IPS-15b (cell line): ENCODE measurements at regions not wholly inside any gene's neighbourhood (a gene's known extent, or its start where the extent isn't known, plus 50 kb on each side); places are given as distances from the start of the nearest gene placed in this dataset.

Source experiments
- H3K27me3 ChIP-seq: one replicate; pipeline ENCODE4 v1.6.1; 2013; ENCODE audit warnings: low read length; ENCODE audit not compliant: control insufficient read depth, insufficient read depth
- H3K36me3 ChIP-seq: one replicate; pipeline ENCODE4 v1.6.1; 2013; ENCODE audit warnings: low read length; ENCODE audit not compliant: control insufficient read depth, insufficient read depth
- H3K4me1 ChIP-seq: one replicate; pipeline ENCODE4 v1.6.1; 2013; ENCODE audit warnings: mild to moderate bottlenecking, low read length; ENCODE audit not compliant: control insufficient read depth, insufficient read depth
- H3K4me3 ChIP-seq: one replicate; pipeline ENCODE4 v1.5.1; 2013; ENCODE audit warnings: low read depth, low read length
- H3K9ac ChIP-seq: one replicate; pipeline ENCODE4 v1.6.1; 2013; ENCODE audit warnings: low read depth, mild to moderate bottlenecking, low read length
- H3K9me3 ChIP-seq: one replicate; pipeline ENCODE4 v1.6.1; 2013; ENCODE audit warnings: mild to moderate bottlenecking, low read length; ENCODE audit not compliant: control insufficient read depth, insufficient read depth

GRCh38 chr12:93073324-93073723 lies 144.2 kb upstream of the EEA1 start:
- Histone ChIP-seq H3K9ac (no peak overlapping the region), H3K36me3 (no peaks in the 10 kb centered on the region), H3K27me3 (peaks cover 17% of the 10 kb centered on the region), H3K4me3 (no peak overlapping the region), H3K4me1 (peaks cover 10% of the 10 kb centered on the region), H3K9me3 (no peaks in the 10 kb centered on the region)

- Histone ChIP-seq H3K9ac (no peak overlapping the region), H3K36me3 (no peaks in the 10 kb centered on the region)
Measured at GRCh38 chr12:93078059-93078458, 149.0 kb upstream of the EEA1 start.

DNA sequence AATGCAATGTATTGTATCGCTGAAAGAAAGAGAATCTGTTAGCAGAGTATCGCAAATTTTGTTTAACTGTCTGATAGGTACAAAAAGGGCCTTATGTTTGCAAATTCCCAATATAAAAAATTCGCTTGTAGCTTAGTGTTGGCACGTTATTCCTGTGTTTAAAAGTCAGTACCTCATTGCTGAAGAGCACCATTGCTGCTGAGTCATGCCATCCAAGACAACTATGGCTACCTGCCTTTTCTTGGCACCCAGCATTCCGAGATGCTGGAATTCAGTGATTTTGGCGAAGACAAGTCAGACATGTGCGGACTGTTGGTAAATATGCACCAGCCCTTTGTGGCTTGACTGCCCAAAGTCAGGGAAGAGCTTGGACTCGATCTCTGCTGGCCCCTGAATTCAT lies 149.5 kb upstream of the EEA1 start:
- no peak overlapping the region for H3K4me3 ChIP-seq
- no peaks in the 10 kb centered on the region for H3K36me3 ChIP-seq
- no peaks in the 10 kb centered on the region for H3K9me3 ChIP-seq
- H3K4me1 ChIP-seq, result peaks cover 31% of the 10 kb centered on the region
- no peak overlapping the region for H3K9ac ChIP-seq
- H3K27me3 ChIP-seq, result peaks cover 5% of the 10 kb centered on the region

More at GRCh38 chr12:93078059-93078458, 149.0 kb upstream of the EEA1 start:
- H3K4me1 ChIP-seq, result peaks cover 31% of the 10 kb centered on the region
- H3K4me3 ChIP-seq, result no peak overlapping the region
- peaks cover 5% of the 10 kb centered on the region for H3K27me3 ChIP-seq
- H3K9me3 ChIP-seq, result no peaks in the 10 kb centered on the region

DNA sequence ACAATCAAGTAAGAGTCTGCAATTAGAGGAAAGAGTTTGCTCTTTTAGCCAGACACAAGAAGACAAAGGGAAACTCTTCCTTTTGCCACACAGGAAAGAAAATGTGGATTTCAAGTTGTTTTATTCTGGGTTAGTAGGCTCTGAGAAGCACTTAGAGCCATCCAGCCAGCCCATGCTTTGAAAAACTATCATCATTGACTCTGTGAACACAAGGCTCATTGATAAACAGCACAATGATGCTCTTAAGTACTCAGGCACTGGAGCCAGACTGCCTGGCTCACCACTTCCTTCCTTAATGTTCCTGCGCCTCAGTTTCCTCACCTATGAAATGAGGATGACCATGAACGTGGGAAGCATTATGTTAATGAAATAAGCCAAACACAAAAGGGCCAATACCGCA lies 150.2 kb upstream of the EEA1 start:
- Histone ChIP-seq H3K9ac (no peak overlapping the region), H3K9me3 (no peaks in the 10 kb centered on the region), H3K27me3 (peaks cover 5% of the 10 kb centered on the region), H3K4me3 (no peak overlapping the region), H3K4me1 (peaks cover 28% of the 10 kb centered on the region), H3K36me3 (no peaks in the 10 kb centered on the region)

DNA sequence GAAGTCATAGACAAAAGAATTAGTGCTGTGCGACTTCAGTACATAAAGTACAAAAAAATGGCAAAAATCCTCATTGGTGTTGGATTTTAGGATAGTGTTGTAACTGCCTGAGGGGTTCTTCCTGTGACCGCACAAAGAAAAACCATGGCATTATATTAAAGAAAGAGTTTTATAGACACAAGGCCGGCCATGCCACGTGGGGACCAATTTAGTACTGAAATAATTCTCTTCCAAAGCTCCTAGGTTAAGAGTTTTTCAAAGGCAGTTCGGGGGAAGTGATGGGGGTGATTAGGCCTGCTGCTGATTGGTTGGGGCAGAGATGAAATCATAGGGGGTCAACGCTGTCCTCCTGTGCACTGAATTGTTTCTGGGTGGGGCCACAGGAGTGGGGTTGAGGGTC lies 150.9 kb upstream of the EEA1 start:
- no peak overlapping the region for H3K4me3 ChIP-seq
- no peaks in the 10 kb centered on the region for H3K36me3 ChIP-seq
- H3K27me3 ChIP-seq, result peaks cover 5% of the 10 kb centered on the region
- peaks cover 27% of the 10 kb centered on the region for H3K4me1 ChIP-seq
- no peaks in the 10 kb centered on the region for H3K9me3 ChIP-seq
- no peak overlapping the region for H3K9ac ChIP-seq

DNA sequence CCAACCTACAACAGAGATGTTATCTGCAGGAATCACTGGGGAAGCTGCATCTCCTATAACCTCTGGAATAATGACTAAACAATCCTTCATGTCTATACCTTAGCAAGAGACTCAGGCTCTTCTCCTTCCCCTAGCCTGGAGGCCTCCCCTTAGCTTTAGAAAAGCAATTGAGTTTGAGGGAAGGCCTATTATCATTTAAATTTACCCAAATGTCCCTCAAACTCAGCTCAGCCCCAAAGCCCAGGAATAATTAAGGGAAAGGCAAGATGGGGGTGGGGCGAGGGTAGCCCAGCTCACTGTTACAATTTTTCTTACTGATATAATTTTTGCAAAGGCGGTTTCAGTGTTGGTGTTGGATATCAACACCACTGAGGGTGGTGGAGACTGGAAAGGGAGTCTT lies 151.4 kb upstream of the EEA1 start:
- H3K9ac ChIP-seq, result no peak overlapping the region

GRCh38 chr12:93080994-93081809 lies 152.1 kb upstream of the EEA1 start:
- Histone ChIP-seq H3K9ac (no peak overlapping the region), H3K27me3 (no peaks in the 10 kb centered on the region), H3K4me3 (peak overlapping the region; percentile 26), H3K4me1 (peaks cover 21% of the 10 kb centered on the region), H3K9me3 (no peaks in the 10 kb centered on the region), H3K36me3 (no peaks in the 10 kb centered on the region)

More for the DNA sequence above, 151.4 kb upstream of the EEA1 start:
- H3K36me3 ChIP-seq, result no peaks in the 10 kb centered on the region
- H3K9me3 ChIP-seq, result no peaks in the 10 kb centered on the region
- peaks cover 24% of the 10 kb centered on the region for H3K4me1 ChIP-seq
- peaks cover 3% of the 10 kb centered on the region for H3K27me3 ChIP-seq
- H3K4me3 ChIP-seq, result peak overlapping the region; percentile 26

DNA sequence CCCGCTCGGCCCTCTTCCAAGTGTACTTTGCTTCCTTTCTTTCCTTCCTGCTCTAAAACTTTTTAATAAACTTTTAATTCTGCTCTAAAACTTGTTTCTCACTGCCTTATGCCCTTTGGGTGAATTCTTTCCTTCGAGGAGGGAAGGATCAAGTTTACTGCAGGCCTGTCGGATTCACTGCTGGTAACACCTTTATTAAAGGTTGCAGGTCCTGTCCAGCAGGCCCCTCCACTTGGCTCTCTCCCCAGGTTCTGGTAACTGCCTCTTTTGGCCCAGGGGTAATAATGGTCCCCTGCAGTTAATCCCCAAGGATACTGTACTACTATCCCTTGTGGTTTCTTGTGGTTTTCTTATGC lies 152.7 kb upstream of the EEA1 start:
- H3K36me3 ChIP-seq, result no peaks in the 10 kb centered on the region
- no peaks in the 10 kb centered on the region for H3K9me3 ChIP-seq
- H3K9ac ChIP-seq, result no peak overlapping the region
- H3K4me1 ChIP-seq, result peaks cover 21% of the 10 kb centered on the region
- no peaks in the 10 kb centered on the region for H3K27me3 ChIP-seq
- no peak overlapping the region for H3K4me3 ChIP-seq

DNA sequence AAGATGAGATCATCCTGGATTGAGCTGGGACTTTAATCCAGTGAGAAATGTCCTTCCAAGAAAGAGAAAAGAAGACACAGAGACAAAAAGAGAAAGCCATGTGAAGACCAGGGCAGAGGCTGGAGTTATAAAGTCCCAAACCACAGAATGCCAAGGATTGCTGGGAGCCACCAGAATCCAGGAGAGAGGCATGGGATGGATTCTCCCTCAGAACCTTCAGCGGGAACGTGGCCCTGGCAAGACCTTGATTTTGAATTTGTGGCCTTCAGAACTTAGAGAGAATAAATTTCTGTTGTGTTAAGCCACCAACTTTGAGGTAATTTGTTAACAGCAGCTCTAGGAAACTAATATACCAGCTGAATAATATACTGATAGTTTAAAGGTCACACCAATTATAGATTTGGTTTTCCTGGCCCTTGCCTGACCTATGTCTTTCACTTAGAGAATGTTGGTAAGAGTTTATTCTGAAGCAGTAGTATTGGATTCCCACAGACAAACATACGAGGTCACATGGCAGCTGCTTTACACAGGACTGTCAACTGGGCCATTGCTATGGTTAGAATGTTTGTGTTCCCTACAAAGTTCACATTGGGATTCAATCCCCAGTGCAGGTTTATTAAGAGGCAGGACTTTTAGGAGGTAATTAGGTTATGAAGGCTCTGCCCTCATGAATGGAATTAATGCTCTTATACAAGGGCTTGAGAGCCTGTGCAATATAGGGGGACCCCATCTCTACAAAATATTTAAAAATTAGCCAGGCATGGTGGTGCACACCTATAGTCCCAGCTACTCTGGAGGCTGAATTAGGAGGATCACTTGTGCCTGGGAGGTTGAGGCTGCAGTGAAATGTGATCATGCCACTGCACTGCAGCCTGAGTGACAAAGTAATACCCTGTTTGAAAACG lies 156.5 kb upstream of the EEA1 start:
- Histone ChIP-seq H3K4me3 (no peak overlapping the region), H3K9me3 (no peaks in the 10 kb centered on the region), H3K4me1 (peaks cover 13% of the 10 kb centered on the region), H3K36me3 (no peaks in the 10 kb centered on the region), H3K27me3 (no peaks in the 10 kb centered on the region), H3K9ac (no peak overlapping the region)

DNA sequence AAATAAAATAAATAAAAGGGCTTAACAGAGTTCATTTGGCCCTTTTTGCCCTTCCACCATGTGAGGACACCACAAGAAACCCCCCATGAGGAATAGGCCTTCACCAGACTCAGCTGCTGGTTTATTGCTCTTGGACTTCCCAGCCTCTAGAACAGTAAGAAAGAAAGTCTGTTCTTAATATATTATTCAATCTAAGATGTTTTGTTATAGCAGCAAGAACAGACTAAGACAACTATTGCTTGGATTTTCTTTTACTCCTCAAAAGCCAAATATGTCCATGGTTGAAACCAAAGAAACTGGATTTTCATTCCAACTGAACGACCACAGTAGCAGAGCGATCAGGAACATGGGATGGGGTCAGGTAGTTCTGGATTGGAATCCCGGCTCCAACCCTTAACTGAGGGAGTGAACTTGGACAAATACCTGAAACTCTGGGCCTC lies 157.2 kb upstream of the EEA1 start:
- H3K9ac ChIP-seq, result no peak overlapping the region
- H3K4me1 ChIP-seq, result peaks cover 11% of the 10 kb centered on the region
- H3K4me3 ChIP-seq, result no peak overlapping the region
- no peaks in the 10 kb centered on the region for H3K27me3 ChIP-seq
- no peaks in the 10 kb centered on the region for H3K9me3 ChIP-seq
- H3K36me3 ChIP-seq, result no peaks in the 10 kb centered on the region

DNA sequence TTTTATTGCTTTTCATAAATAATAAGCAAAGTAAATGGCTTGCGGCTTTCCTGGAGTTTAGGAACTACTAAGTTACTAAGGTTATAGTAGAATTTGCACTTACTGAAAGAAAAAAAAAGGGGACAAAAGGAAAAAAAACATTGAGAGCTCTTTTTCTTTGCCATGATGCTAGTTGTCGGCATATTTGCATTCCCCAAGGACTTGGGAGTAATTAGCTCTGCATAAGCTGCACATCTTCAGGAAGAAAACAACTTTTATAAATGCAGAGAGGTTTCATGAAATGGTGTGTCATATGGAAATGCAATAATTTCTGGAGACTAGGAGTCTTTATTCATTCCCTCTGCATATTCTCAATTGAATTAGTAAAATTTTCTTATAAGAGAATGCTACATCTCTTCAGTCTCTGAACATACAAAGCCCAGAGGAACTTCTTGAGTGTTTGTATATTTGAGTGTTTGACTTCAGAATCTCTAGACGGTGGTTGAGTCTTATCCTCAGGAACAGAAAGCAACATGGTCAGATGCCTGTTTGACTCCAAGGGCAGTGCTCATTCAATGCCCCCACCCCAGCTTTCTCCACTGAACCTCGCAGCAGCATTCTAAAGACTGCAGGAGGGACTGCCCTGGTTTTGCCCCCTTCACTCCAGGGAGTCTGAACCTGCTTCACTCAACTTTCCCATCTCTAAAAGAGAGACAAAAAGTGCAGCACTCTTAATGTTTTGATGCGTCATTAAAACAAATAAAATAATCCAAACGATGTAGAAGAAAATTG lies 158.9 kb upstream of the EEA1 start:
- H3K4me1 ChIP-seq, result peaks cover 8% of the 10 kb centered on the region

More for the DNA sequence above, 158.9 kb upstream of the EEA1 start:
- Histone ChIP-seq H3K9ac (no peak overlapping the region), H3K9me3 (no peaks in the 10 kb centered on the region), H3K36me3 (no peaks in the 10 kb centered on the region), H3K4me3 (no peak overlapping the region), H3K27me3 (no peaks in the 10 kb centered on the region)
